IPS-NIHi11 (cell line): ENCODE measurements at regions not wholly inside any gene's neighbourhood (a gene's known extent, or its start where the extent isn't known, plus 50 kb on each side); places are given as distances from the start of the nearest gene placed in this dataset.

Experiments used
- DNase-seq: peaks from one replicate; pipeline ENCODE4 v3.0.0; 2012; ENCODE audit warnings: mixed read lengths, low spot score

DNA sequence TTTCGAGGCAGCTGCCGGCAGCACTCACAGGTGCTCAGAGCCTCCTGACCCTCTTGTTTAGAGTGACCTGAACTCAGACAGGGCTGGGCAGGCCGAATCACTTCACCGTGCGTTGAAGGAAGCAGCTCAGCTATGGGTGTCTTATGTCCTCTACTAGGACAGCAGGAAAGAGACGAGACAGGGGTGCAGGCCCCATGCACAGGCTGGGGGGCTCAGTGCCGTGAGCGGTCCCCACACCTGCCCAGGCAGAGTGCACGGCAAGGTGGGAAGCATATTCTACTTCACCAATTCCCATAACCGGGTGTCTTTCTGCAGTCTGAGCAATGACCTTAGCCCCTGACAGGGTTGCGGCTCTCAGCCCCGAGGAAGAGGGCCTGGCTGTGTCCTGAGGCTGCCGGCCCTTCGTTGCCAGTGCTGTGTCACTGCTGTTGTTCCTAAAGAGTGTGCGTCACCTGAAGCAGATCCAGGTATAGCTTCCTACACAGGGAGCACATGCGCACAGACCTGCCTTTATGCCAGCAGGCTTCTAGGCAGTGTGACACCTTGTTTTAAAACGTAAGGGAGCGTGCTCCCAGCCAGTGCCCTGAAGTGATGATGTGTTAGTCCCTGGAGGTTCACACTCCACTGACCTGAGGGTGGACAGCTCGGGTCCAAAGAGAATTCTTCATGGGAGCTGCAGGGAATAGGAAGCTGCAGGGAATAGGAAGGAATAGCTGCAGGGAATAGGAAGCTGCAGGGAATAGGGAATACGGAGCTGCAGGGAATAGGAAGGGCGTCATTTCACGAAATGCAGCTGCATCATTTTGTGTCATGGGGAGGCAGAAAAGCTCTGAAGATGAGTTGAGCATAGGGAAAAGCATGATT, 207.9 kb upstream of the SALL3 start:
- DNase-seq = no peak

DNA sequence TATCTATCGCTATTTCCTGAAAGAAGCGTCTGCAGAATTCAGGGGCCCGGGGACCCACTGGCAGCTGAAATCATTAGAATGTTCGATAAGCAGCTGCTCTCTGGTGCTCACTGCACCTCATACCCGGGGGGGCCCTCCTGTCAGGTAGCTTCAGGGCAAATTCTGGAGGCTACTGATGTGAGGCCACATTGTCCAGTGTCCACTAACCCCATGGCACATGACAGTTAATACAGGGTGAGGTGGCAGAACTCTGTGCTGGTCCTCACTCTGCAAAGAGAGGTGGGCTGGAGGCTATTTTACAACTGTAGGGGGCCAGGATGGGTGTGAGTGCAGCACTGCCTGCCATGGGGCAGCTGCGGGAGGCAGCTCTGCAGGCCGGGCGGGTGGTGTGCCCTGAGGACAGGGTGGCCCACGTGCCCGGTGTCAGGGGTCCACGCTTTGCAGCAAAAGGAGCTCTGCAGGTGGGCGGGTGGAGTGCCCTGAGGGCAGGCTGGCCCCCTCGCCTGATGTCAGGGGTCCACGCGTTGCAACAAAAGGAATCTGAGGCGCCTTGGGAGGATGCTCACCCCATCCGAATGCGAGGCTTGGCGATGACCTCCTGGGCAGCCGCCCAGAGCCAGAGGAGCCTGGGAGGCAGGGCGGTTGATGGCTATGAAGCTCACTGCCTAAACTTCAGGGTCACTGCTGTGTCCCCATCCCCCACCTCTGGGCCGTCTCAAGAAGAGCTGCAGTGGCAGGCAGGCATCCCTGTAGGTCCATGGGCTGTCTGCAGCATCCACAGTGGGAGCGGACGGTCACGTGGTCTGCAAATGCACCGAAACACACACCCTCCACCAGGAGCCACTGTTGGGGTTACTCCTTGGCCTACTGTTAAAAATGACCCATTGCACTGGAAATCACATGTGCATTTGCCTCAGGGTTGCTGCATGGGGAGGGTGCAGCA, 207.0 kb upstream of the SALL3 start:
- no peak for DNase-seq

DNA sequence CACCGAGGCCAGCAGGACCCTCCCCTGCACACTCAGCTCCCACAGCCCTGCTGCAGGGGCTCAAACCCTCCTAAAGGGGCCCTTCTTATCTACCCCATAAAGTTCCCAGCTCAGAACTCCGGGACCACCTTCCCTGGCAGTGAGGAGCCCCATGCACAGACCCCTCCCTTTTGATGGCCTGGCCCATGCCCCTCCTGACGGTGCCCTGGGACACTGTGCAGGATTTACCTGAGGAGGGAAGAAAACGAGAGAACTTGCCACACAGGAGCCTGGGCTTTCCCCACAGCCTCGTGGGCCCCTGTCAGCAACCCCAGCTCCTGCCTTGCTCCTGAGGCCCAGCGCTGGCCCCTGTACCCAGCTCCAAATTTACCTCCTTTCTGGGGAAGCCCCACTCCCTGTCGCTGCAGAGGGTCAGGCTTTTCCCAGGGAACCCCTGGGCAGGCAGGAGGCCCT, 206.3 kb upstream of the SALL3 start:
- no peak for DNase-seq

DNA sequence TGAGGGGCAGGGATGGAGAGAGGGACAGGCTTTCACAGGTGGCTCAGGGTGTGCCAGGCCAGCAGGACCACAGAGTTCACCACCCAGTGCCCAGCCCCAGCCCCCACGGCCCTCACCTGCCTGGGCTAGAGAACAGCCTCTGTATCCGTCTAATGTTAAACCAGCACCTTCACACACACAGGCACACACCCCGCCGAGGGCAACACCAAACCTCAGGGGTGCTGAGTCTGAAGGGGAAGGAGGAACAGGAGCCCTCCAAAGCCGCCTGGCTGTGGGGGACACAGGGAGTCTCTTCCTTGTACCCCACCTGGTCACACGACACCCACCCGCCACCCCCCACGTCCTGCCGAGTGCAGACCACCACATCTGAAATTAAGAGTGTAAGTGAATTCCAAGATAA, 205.8 kb upstream of the SALL3 start:
- DNase-seq = no peak

DNA sequence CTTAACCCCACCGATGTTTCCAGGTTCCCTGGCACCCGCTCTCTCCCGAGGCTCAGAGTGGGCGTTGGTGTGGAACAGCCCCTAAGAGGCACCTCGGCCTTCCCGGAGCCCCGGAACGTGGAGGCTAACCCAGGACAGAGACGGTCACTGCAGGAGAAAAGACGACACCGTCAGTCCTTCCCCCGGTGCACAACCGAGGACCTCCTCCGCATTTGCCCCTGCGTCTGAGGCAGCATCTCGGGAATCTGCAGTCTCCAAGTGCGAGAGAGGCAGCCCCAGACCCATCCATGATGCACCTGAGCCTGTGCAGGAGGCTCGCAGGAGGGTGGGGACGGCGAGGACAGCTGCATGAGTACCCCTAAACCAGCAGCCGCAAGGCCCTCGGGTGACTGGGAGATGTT, 204.9 kb upstream of the SALL3 start:
- DNase-seq = no peak

DNA sequence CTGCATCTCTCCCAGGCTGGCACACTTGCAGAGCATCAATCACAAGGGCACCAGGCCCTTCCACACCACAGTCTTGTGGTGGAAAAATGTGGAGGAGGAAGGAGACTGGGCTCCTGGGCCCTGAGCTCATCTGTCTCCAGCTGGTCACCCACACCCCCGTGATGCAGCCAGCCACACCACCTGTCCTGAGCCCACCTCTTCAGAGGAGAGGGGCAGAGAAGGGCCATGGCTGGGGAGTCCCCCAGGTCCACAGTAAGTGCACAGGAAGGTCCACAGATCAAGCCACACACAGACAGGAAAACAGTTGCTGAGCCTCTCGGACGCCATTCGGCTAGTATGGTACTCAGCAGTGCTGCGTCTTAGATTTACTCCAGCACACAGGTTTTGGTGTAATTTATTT, 203.5 kb upstream of the SALL3 start:
- no peak for DNase-seq

DNA sequence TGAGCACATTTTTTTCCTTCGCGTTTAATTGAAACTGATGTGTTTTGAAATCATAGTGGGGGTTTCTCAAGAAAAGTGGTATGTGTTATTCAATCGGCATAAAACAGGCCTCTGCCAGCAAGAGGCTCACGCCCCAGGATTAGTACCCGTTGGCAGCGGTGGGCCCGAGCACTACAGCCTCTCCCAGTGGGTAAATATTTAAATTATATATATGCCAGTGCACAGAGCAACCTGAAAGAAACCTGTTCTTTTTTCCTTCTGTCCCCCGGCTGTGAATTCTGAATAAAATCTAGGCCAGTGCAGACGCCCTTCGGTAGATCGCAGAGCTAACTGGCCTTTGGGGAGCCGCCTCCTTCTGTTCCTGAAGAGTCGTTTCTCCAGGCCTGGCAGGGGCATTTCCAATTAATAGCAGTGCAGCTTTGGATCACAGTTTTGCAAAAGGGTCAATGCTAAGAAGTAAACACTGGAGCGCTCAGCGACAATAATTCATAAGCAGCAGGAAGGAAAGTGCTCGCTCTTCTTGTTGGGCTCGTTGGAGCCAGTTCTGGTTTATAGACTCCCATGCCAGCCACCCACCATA, 202.8 kb upstream of the SALL3 start:
- DNase-seq = no peak

DNA sequence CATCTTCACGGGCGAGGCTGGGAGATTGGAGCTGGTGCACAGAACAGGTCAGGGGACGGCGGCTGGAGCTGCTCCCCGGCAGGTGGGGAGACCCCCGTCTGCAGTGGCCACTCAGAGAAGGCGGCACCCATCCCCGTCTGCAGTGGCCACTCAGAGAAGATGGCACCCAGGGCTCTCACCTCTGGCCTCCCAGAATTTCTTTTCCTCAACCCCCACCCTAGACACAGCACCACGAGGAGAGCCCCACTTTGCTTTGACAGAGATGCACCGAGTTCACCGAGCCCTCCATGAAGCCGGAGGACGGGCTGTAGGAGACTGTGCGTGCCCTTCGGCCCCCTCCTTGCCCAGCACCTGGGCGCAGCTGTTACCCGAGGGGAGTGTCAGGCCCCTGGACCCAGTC, 201.6 kb upstream of the SALL3 start:
- no peak for DNase-seq

DNA sequence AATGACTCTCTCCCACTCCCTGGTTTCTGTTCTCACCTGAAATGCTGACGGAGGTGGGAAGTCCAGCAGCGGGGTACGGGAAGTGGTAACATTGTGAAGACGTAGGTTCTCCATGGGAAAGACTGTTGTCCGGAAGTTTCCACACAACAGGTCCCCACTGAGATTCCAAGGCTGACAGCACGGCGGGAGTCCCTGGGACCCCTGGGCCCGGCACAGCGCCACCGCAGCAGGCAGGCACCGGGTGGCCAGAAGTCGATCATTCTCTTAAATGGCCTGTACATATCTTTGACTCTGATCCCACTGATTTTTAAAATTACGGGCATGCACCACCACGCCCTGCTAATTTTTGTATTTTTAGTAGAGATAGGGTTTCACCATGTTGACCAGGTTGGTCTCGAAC, 201.0 kb upstream of the SALL3 start:
- no peak for DNase-seq

DNA sequence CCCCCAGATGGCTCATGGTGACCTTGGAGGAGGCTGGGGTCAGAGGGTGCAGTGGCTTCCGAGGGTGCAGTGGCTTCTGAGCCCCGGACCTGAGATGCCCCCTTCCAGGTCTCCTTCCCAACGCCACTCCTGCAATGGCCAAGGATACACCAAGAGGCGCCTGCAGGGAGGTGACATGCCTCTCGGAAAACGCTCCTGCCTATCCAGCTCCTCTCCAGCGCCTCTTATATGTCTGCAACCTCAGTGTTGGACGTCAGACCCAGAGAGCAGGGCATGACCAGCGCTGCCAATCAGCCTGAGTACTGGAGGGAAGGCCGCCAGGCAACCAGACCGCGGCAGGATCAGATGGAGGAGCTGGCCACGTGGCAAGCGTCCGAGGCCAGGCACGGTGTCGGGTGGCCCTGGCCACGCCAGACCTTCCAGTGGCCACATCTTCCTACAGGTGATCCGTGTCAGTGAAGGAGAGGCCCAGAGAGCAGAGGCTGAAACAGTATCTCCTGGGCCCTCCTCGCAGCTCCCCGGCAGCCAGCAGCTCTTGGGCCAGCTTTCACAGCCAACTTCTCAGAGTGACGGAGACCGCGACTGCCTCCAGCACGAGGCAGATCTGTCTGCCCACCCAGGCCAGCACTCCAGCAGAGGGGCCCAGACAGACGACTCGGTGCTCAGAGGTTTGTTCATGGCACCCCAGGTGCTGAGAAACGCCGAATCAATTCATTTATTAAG, 199.5 kb upstream of the SALL3 start:
- DNase-seq = no peak

DNA sequence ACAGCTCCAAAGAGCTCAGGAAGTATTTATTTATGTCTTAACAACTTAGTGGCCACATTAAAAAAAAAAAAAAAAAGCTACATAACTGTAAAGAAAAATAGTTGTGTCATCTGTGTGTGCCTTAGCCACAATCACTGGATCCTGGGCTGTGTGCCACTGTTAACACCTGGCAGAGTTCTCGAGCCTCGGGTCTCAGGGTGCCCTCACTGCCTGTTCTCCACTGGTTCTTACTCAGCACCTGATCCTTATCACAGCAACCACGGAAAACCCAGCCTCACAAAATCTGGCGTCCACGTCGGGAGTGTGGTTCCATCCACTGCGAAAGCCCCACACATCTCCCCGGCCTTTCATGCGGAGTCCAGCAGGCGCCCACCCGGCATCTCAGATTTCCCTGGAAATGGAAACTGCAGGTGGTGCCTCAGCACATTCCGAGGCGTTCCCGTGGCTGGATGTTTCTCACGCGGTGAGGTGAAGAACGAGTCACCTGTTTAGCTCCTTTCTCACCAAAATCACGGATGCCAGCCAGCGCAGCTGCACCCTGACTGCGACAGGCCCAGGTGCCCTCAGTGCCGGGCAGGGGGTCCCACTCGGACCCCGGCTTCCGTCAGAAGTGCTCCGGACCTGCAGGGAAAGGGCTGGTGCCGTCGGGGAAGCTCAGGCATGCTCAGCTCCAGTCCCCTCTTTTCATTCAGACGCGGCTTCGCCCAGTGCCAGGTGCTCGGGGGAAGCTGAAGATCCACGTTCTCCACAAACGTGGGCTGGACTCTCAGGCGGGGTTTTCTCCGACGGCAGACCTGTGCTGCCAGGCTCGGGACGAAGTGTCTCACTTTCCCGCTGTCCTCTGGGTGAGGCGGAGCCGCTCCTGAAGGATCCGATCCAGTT, 198.7 kb upstream of the SALL3 start:
- no peak for DNase-seq

DNA sequence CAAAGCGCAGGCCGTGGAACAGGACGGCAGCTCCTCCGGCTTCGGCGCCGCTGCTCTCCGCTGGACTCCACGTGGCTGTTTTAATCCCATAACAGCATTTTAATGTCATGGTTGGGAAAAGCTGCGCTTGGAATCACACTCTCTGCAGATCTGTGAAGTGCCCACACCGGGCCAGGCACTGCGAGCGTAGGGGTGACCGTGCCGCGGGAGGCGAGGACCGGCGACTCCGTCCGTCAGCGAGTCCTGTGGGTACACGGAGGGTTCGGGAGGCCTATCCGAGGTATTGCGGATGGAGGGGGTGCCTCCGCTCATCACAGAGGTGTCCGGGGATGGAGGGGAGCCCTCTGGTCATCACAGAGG, 198.0 kb upstream of the SALL3 start:
- no peak for DNase-seq

DNA sequence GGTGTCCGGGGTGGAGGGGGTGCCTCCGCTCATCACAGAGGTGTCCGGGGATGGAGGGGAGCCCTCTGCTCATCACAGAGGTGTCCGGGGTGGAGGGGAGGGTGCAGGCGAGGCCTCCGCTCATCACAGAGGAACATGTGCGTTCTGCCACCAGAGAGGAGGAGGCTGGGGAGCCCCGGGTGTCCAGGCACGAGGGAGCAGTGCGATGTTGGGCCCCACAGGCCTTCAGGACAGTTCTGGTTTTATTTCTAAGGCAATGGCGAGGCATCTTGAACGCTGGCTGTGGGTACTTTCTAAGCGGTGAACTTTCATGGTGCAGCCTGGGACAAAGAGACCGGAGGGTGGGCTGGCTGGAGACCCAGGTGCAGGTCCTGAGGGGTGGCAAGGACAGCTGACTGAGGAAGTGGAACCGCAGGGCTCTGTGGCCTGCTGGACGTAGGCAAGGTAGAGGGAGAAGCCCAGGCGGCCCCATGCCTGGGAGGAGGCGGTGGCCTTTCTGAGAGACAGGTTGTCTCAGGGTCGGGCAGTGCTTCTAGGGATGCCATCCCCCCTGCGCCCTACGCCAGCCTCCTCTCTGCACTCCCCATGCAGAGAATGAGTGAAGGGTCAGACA, 196.6 kb upstream of the SALL3 start:
- DNase-seq = no peak

DNA sequence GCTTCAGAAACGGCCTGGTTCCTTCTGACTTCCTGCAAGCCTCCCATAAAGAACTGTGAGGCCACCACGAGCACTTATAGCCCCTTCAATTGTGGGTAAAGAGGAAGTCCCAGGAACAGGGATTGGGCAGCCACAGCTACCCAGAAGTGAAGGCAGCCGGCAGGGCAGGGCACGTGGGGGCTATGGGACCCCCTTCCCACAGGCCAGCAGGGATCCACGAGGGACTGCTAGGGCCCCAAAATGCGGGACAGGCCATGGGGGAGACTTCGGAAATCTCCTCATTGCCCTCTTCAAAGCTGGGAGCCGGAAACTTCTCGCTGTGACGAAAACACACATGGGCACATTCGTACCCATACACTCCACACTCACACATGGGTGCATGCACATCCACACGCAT, 196.1 kb upstream of the SALL3 start:
- no peak for DNase-seq

DNA sequence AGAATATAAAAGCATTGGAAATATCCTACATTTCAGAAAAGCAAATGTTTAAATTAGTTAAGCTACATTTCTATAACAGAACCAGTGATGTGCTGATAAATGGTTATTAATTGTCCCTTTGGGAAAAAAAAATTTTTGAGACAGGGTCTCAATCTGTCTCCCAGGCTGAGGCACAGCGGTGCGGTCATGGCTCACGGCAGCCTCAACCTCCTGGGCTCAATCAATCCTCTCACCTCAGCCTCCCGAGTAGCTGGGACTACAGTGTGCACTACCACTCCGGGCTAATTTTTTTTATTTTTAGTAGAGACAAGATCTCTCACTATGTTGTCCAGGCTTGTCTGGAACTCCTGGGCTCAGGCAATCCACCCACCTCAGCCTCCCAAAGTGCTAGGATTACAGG, 194.8 kb upstream of the SALL3 start:
- no peak for DNase-seq

DNA sequence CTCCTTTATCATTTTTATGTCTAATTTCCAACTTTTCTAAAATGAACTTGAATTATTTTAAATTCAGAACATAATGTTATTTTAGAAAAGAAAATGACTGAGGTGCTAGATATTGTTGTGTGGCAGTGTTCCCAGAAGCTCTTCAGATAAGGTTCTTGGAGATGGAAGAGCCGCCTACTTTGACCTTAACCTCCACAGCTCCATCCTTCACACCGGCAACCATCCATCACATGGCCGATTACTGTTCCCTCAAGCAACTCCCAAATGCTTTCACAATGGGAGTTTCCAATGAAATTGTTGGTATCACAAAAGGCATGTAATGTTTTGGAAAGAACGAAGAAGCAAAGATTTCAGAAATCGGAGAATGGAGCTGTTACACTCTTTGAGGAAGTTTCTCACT, 193.9 kb upstream of the SALL3 start:
- DNase-seq = no peak

DNA sequence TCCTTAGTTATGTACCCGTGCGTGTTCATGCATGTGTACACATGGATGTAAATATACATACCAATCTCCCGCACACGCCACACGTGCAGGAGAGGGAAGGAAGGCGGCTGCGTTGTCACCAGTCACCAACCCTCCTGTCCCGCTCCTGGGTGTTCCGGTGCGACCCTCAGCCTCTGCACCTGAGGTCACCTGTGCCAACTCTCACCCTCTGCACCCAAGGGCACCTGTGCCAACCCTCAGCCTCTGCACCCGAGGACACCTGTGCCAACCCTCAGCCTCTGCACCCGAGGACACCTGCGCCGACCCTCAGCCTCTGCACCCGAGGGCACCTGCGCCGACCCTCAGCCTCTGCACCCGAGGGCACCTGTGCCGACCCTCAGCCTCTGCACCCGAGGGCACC, 192.8 kb upstream of the SALL3 start:
- no peak for DNase-seq

DNA sequence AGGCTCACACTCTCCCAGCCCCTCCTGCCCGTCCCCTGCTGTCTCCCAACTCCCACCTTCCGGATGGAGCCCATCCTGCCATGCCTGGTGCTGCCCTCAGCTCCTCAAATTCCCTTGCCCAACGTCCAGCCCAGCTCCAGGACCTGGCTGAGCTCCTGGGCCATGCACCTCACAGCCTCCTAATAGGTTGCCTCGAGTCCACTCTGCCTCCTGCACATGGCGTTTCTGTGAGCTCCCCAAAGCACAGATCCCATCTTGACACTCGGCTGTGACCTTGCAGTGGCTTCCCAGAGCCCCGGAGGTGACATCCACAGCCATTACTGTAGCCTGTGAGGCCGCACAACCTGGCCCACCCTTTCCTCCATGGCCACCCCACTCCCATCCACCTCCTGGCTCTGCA, 191.9 kb upstream of the SALL3 start:
- no peak for DNase-seq

DNA sequence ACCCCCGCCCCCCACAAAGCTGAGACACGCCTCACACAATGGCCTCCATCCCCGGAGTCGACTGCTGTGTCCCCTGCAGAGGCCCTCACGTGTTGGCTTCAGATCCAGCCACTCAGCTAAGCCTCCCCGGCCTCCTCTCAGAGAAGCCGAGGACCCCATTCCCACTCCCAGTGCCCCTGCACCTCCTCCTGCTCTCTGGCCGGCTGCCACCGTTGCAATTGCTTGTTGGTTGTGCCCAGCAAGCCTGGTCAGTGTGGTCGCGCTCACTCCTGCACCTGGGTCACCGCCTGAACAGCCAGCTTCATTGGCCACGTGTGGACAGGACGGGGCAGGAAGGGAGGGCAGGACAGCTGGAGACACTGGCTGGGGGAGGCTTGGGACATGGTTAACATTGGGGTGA, 191.5 kb upstream of the SALL3 start:
- DNase-seq = no peak

DNA sequence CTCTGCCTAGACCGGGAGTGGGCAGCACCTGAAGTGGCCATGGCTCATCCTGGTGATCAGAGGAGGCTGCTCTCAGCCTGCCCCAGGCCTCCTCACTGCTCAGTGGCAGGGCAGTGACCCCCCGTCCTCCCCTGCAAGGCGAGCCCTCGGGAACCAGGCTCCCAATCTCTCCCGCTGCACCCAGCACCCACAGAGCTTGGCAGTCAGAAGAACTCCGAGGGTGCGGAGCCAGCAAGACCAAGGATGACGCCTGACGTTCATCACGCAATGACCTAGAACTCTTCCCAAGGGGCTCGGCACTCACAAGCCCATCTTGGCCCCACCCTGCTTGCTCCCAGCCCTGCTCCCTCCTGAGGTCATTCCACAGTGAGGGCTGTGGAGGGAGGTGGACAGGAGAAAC, 189.8 kb upstream of the SALL3 start:
- no peak for DNase-seq

DNA sequence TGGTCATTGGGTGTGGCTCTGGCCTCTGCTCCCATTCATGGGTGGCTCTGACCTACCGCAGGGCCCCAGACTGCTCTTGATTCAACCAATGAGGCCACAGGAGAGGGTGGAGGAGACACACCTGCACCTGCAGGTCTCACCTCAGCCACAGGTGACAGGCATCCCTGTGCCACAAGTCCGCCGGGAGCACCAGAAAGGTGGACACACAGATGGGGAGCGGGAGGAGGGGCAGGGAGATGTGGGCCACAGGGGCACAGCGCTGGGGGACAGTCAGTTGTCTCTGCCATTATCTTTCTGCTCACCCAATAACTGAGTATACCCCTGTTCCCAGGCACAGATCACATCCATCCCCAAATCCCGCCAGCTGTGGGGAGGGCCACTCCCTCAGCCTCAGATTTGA, 189.1 kb upstream of the SALL3 start:
- no peak for DNase-seq
